ENCODE measurements at regions not wholly inside any gene's neighbourhood (a gene's known extent, or its start where the extent isn't known, plus 50 kb on each side); places are given as distances from the start of the nearest gene placed in this dataset.

- TF ChIP-seq RFX5 (IDR thresholded peaks at IDR 0.05; ENCODE audit: low read length) (no peak), USF1 (IDR thresholded peaks at IDR 0.05; ENCODE audit: borderline replicate concordance, low read depth) (no peak), MAX (IDR thresholded peaks at IDR 0.05; ENCODE audit: low read depth) (no peak)
Measured at GRCh38 chr3:157096328-157096727, 63.6 kb downstream of the CCNL1 start (continued).

All from SK-N-SH (cell line).